ENCODE measurements at regions not wholly inside any gene's neighbourhood (a gene's known extent, or its start where the extent isn't known, plus 50 kb on each side); places are given as distances from the start of the nearest gene placed in this dataset.

DNA sequence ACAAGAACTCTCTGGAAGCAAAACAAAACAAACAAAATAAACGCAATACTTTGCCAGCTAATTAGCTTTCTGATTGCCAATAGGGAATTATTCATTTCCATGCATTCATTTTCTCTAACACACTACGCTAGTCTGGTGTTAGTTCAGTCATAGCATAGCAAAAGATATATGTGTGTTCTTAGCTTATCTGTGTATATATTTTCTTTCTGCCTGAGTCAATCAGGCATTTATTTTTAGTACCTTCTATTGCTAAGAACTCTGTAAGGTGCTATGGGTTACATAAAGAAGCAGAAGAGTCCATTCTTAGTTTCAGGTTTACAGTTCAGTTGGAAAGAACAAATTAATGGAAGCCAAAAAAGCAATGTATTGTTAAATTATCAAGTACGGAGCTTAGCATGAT is 490.9 kb downstream of the KLF5 start:
- TF ChIP-seq, protein P1, sequence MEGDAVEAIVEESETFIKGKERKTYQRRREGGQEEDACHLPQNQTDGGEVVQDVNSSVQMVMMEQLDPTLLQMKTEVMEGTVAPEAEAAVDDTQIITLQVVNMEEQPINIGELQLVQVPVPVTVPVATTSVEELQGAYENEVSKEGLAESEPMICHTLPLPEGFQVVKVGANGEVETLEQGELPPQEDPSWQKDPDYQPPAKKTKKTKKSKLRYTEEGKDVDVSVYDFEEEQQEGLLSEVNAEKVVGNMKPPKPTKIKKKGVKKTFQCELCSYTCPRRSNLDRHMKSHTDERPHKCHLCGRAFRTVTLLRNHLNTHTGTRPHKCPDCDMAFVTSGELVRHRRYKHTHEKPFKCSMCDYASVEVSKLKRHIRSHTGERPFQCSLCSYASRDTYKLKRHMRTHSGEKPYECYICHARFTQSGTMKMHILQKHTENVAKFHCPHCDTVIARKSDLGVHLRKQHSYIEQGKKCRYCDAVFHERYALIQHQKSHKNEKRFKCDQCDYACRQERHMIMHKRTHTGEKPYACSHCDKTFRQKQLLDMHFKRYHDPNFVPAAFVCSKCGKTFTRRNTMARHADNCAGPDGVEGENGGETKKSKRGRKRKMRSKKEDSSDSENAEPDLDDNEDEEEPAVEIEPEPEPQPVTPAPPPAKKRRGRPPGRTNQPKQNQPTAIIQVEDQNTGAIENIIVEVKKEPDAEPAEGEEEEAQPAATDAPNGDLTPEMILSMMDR (conservative IDR thresholded peaks at IDR 0.05; ENCODE audit: low read length) = no peak
- no peak for TF ChIP-seq EZH2phosphoT487 (IDR thresholded peaks at IDR 0.05; ENCODE audit: borderline replicate concordance, low read depth, low read length)
